ENCODE measurements at regions not wholly inside any gene's neighbourhood (a gene's known extent, or its start where the extent isn't known, plus 50 kb on each side); places are given as distances from the start of the nearest gene placed in this dataset.

GRCh38 chr4:81796790-81797528, 325.3 kb upstream of the RASGEF1B start:
- Histone ChIP-seq H3K27ac (ENCODE audit: low read depth, low read length) (no peak overlapping the region), H4K8ac (ENCODE audit: extremely low read depth, insufficient read depth, low read length) (no peak overlapping the region), H2BK5ac (ENCODE audit: low read depth, low read length) (no peak overlapping the region), H2BK20ac (ENCODE audit: low read length) (no peak overlapping the region), H3K4me3 (ENCODE audit: extremely low read depth in 1 of 4, insufficient read depth in 2 of 4, low read depth in 3 of 4, low read length in 4 of 4) (no peak overlapping the region), H3K4me1 (replicated peaks in 1 of 4; ENCODE audit: control insufficient read depth in 3 of 4, insufficient read depth in 4 of 4, low read length in 3 of 4) (no peaks in the 10 kb centered on the region), H2AK5ac (ENCODE audit: low read depth, low read length) (no peak overlapping the region), H4K91ac (replicated peaks; ENCODE audit: insufficient read length, low read length) (no peak overlapping the region), H3K9me3 (ENCODE audit: insufficient read depth in 2 of 2, low read depth in 1 of 2, low read length in 1 of 2) (peaks cover 0 to 9% of the 10 kb centered on the region in 2 experiments; a peak in 1 of 4 replicates), H3K4ac (replicated peaks; ENCODE audit: insufficient read length, low read depth, low read length) (no peak overlapping the region), H2AFZ (ENCODE audit: low read length) (no peak overlapping the region), H2BK15ac (ENCODE audit: low read length) (no peak overlapping the region), H3K79me2 (ENCODE audit: control insufficient read depth in 1 of 2, insufficient read depth in 2 of 2, low read length in 2 of 2) (no peaks in the 10 kb centered on the region), H3K56ac (replicated peaks; ENCODE audit: insufficient read length, low read depth, low read length) (no peak overlapping the region), H3K27me3 (replicated peaks in 1 of 4; ENCODE audit: control insufficient read depth in 3 of 4, extremely low read depth in 1 of 4, insufficient read depth in 3 of 4, low read length in 3 of 4) (peaks cover 0 to 1% (median 0%) of the 10 kb centered on the region in 4 experiments; a peak in 1 of 7 replicates), H4K5ac (ENCODE audit: insufficient read length, low read depth, low read length) (no peak overlapping the region), H3K18ac (ENCODE audit: extremely low read depth, low read length) (no peak overlapping the region), H3K36me3 (ENCODE audit: control insufficient read depth in 2 of 4, insufficient read depth in 4 of 4, low read length in 3 of 4) (no peaks in the 10 kb centered on the region), H3K9ac (replicated peaks in 1 of 4; ENCODE audit: extremely low read depth in 1 of 4, low read depth in 3 of 4, low read length in 3 of 4) (no peak overlapping the region), H3K23me2 (ENCODE audit: low read depth, low read length) (no peaks in the 10 kb centered on the region), H2BK12ac (ENCODE audit: low read depth, low read length) (no peak overlapping the region), H3K4me2 (ENCODE audit: insufficient read depth in 1 of 2, low read depth in 2 of 2, low read length in 2 of 2) (no peak overlapping the region), H3K23ac (ENCODE audit: insufficient read length) (no peak overlapping the region), H2BK120ac (replicated peaks; ENCODE audit: low read depth, low read length) (no peak overlapping the region), H3K14ac (ENCODE audit: insufficient read length) (no peak overlapping the region), H4K20me1 (replicated peaks in 1 of 2; ENCODE audit: control insufficient read depth in 1 of 2, insufficient read depth in 2 of 2, low read length in 2 of 2) (no peaks in the 10 kb centered on the region), H3K79me1 (ENCODE audit: low read depth, low read length) (no peaks in the 10 kb centered on the region)
- POLR2A ChIA-PET (ENCODE audit: partially characterized antibody): no interaction called here
- FAIRE-seq (no peak), DNase-seq (ENCODE audit: low read depth in 1 of 2, low spot score in 2 of 2) (no peak)
- CTCF ChIA-PET (ENCODE audit: partially characterized antibody): no interaction called here
- 94% methylated on average over 1 of the region's 1 CpG; no CpG with 5 or more reads in 1 of the 2 experiments for WGBS, 2 experiments (ENCODE audit: extremely low coverage in 1 of 2, insufficient coverage in 1 of 2, insufficient read length in 1 of 2, insufficient replicate concordance in 2 of 2, low coverage in 1 of 2, low lambda C conversion rate in 2 of 2, missing lambda C conversion rate in 1 of 2)
- TF ChIP-seq SAP30 (IDR thresholded peaks at IDR 0.05; ENCODE audit: insufficient read depth, insufficient replicate concordance, low read length) (no peak), SUZ12 (IDR thresholded peaks at IDR 0.05; ENCODE audit: low read length) (no peak), RBBP5 (IDR thresholded peaks at IDR 0.05; ENCODE audit: borderline replicate concordance, low read depth, low read length) (no peak), ATF3 (IDR thresholded peaks at IDR 0.05; ENCODE audit: insufficient read depth, low read depth, low read length) (no peak), SP4 (IDR thresholded peaks at IDR 0.05; ENCODE audit: low read length) (no peak), POLR2A (IDR thresholded peaks at IDR 0.05; ENCODE audit: control extremely low read depth in 1 of 2, low read depth in 2 of 2, low read length in 2 of 2) (no peak), TEAD4 (IDR thresholded peaks at IDR 0.05; ENCODE audit: low read depth, low read length) (no peak), KDM5A (IDR thresholded peaks at IDR 0.05; ENCODE audit: low read length) (no peak), TAF7 (optimal IDR thresholded peaks at IDR 0.05; ENCODE audit: borderline replicate concordance, low read depth, low read length) (no peak), RXRA (IDR thresholded peaks at IDR 0.05; ENCODE audit: insufficient read depth, low read depth, low read length) (no peak)
- TF ChIP-seq, protein P1, sequence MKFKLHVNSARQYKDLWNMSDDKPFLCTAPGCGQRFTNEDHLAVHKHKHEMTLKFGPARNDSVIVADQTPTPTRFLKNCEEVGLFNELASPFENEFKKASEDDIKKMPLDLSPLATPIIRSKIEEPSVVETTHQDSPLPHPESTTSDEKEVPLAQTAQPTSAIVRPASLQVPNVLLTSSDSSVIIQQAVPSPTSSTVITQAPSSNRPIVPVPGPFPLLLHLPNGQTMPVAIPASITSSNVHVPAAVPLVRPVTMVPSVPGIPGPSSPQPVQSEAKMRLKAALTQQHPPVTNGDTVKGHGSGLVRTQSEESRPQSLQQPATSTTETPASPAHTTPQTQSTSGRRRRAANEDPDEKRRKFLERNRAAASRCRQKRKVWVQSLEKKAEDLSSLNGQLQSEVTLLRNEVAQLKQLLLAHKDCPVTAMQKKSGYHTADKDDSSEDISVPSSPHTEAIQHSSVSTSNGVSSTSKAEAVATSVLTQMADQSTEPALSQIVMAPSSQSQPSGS (IDR thresholded peaks at IDR 0.05; ENCODE audit: low read length): no peak

Measured in H1 (cell line).